Stimulated activated naive CD8-positive, alpha-beta T cell treated with anti-CD3 and anti-CD28 coated beads, Interleukin-15, Interleukin-2, amounts not matched to agents 100 ng/mL and 50 ng/mL, for 24 hours (primary cell): ENCODE measurements at regions not wholly inside any gene's neighbourhood (a gene's known extent, or its start where the extent isn't known, plus 50 kb on each side); places are given as distances from the start of the nearest gene placed in this dataset.

Experiments
- H3K27ac Mint-ChIP-seq: one replicate; pipeline ENCODE4 v1.8.0; 2021; ENCODE audit warnings: mild to moderate bottlenecking, mixed read lengths
- H3K27me3 Mint-ChIP-seq: one replicate; pipeline ENCODE4 v1.8.0; 2021; ENCODE audit warnings: mixed read lengths
- H3K36me3 Mint-ChIP-seq: one replicate; pipeline ENCODE4 v1.8.0; 2021; ENCODE audit warnings: low read depth, mixed read lengths
- H3K4me1 Mint-ChIP-seq: one replicate; pipeline ENCODE4 v1.8.0; 2021; ENCODE audit warnings: low read depth, mixed read lengths
- H3K4me3 Mint-ChIP-seq: one replicate; pipeline ENCODE4 v1.8.0; 2021; ENCODE audit warnings: mild to moderate bottlenecking, mixed read lengths
- H3K9me3 Mint-ChIP-seq: one replicate; pipeline ENCODE4 v1.8.0; 2021; ENCODE audit warnings: mixed read lengths

DNA sequence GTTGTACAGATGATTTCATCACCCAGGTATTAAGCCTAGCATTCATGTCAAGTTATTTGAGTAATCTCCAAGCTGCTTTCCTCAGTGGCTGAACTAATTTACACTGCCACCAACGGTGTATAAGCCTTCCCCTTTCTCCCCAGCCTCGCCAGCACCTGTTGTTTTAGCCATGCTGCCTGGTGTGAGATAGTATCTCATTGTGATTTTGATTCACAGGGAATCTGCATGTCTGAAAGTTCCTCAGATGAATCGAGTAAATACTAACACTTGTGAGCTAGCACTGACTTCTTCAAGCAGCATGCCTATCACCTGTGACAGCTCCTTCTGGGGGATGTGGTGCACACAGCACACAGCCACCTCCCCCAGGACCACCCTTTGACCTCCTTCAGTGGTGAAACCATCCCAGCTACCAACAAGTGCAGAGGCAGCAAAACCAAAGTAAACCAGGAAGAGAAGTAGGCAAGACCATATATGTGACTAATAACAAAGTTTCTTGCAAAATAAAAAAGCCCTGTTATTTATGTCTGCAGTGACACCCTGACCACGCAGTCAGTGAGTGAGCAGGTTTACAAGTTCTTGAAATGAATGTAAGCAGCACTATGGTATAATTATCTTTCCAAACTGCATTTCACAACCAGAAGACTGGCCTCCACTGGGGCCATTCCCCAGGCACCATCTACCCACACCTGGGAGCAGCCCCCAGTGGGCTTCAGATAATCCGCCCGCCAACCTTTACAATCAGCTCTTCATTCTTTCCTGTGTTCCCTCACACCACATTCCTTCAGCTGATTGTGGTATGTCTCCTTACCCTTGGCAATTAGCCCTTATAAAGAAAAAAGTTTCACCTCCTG is 173.8 kb downstream of the ETS2 start:
- peaks cover 28% of the 10 kb centered on the region for H3K4me1 Mint-ChIP-seq
- H3K36me3 Mint-ChIP-seq, result no peaks in the 10 kb centered on the region
- H3K4me3 Mint-ChIP-seq, result no peak overlapping the region
- H3K27me3 Mint-ChIP-seq, result peaks cover 51% of the 10 kb centered on the region
- H3K9me3 Mint-ChIP-seq, result no peaks in the 10 kb centered on the region
- H3K27ac Mint-ChIP-seq, result no peak overlapping the region

- no peaks in the 10 kb centered on the region for H3K9me3 Mint-ChIP-seq
- peaks cover 33% of the 10 kb centered on the region for H3K27me3 Mint-ChIP-seq
- no peak overlapping the region for H3K4me3 Mint-ChIP-seq
- no peak overlapping the region for H3K27ac Mint-ChIP-seq
- no peaks in the 10 kb centered on the region for H3K36me3 Mint-ChIP-seq
- peaks cover 22% of the 10 kb centered on the region for H3K4me1 Mint-ChIP-seq
These were observed 171.2 kb downstream of the ETS2 start for GRCh38 chr21:38976900-38977299.

DNA sequence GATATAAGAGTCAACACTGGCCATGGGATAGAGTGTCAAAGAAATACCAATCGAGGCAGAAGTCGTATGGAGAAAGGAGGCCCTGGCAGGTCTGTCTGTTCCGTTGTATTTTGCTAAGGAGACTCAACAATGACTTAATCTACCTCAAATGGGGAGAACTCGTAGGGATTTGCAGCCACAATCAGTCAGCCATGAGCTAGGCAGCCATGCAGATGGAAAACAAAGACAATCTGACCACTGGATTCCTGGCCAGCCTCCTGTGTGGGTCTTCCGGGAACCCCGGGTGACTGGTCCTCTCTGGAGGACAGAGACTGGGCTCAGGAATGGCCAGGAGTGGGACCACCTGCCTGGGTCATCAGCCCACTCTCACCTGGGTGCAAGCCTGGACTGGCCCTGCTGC is 167.8 kb downstream of the ETS2 start:
- Mint-ChIP-seq H3K9me3 (no peaks in the 10 kb centered on the region), H3K36me3 (no peaks in the 10 kb centered on the region), H3K27me3 (peaks cover 12% of the 10 kb centered on the region), H3K27ac (no peak overlapping the region), H3K4me1 (no peaks in the 10 kb centered on the region), H3K4me3 (no peak overlapping the region)

DNA sequence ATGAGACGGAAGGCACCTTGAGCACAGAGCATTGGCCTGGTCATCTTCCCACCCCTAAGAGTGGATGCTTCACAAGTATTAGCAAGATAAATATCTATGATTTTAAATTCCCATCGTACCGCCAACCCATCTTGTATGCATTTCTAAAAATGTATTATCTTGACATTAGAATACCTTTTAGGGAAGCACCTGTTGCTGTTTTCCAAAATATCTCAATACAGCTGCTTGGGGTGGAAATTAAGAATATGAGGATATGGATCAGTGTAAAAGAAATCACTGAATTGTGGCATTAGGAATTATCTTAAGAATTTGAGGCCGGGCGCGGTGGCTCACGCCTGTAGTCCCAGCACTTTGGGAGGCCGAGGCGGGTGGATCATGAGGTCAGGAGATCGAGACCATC is 166.3 kb downstream of the ETS2 start:
- Mint-ChIP-seq H3K4me1 (no peaks in the 10 kb centered on the region), H3K27ac (no peak overlapping the region), H3K9me3 (no peaks in the 10 kb centered on the region), H3K4me3 (no peak overlapping the region), H3K27me3 (peaks cover 6% of the 10 kb centered on the region), H3K36me3 (no peaks in the 10 kb centered on the region)

GRCh38 chr21:38970765-38971164 is 165.0 kb downstream of the ETS2 start:
- no peaks in the 10 kb centered on the region for H3K9me3 Mint-ChIP-seq
- H3K36me3 Mint-ChIP-seq, result no peaks in the 10 kb centered on the region
- no peaks in the 10 kb centered on the region for H3K27me3 Mint-ChIP-seq
- no peaks in the 10 kb centered on the region for H3K4me1 Mint-ChIP-seq
- H3K27ac Mint-ChIP-seq, result no peak overlapping the region
- no peak overlapping the region for H3K4me3 Mint-ChIP-seq

- Mint-ChIP-seq H3K4me1 (no peaks in the 10 kb centered on the region), H3K27me3 (no peaks in the 10 kb centered on the region), H3K36me3 (no peaks in the 10 kb centered on the region), H3K27ac (no peak overlapping the region), H3K9me3 (no peaks in the 10 kb centered on the region), H3K4me3 (no peak overlapping the region)
These were observed 163.3 kb downstream of the ETS2 start for GRCh38 chr21:38968887-38969543.

DNA sequence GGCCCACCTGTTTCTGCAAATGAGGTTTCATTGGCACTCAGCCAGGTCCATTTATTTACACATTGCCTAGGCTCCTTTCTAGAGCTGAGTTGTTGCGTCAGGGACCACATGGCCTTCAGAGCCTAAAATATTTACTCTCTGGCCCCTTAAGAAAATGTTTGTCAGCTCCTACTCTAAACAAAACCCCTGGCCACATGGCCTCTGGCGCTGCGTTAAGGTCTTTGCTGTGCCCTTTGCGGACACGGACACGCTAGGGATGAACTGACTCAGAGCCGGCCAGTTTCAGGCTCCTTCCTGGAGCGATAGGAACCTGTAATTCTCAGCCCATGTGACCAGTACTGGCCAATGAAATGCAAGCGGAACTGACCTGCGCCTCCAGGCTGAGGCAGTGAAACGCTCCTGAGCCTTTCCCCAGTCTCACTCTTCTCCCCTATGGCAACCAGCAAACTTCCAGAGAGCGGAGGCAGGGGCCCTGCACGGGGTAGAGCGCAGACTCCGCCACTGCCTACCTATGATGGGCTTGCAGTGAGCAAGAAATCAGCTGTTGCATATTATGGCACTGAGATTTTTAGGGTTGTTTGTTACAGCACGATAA is 160.3 kb downstream of the ETS2 start:
- Mint-ChIP-seq H3K27me3 (no peaks in the 10 kb centered on the region), H3K36me3 (no peaks in the 10 kb centered on the region), H3K4me3 (no peak overlapping the region), H3K27ac (no peak overlapping the region), H3K4me1 (no peaks in the 10 kb centered on the region), H3K9me3 (peaks cover 12% of the 10 kb centered on the region)

DNA sequence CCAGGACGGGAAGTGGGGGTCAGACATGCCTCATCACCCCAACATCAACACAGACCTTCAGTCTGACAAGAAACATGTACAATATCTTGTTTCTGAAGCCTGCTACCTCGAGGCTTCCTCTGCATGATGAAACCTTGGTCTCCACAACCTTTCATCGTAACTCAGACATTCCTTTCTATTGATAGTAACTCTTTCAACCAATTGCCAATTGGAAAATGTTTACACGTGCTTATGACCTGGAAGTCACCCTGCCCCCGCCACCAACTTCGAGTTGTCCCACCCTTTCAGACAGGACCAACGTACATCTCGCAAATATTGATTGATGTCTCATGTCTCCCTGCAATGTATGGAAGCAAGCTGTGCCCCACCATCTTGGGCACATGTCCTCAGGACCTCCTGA is 159.5 kb downstream of the ETS2 start:
- Mint-ChIP-seq H3K27ac (no peak overlapping the region), H3K4me1 (no peaks in the 10 kb centered on the region), H3K9me3 (peaks cover 12% of the 10 kb centered on the region), H3K4me3 (no peak overlapping the region), H3K27me3 (no peaks in the 10 kb centered on the region), H3K36me3 (no peaks in the 10 kb centered on the region)

- Mint-ChIP-seq H3K27me3 (no peaks in the 10 kb centered on the region), H3K36me3 (no peaks in the 10 kb centered on the region), H3K27ac (no peak overlapping the region), H3K4me1 (peaks cover 11% of the 10 kb centered on the region), H3K9me3 (peaks cover 12% of the 10 kb centered on the region), H3K4me3 (no peak overlapping the region)
These were observed 157.3 kb downstream of the ETS2 start for GRCh38 chr21:38963006-38963405.

DNA sequence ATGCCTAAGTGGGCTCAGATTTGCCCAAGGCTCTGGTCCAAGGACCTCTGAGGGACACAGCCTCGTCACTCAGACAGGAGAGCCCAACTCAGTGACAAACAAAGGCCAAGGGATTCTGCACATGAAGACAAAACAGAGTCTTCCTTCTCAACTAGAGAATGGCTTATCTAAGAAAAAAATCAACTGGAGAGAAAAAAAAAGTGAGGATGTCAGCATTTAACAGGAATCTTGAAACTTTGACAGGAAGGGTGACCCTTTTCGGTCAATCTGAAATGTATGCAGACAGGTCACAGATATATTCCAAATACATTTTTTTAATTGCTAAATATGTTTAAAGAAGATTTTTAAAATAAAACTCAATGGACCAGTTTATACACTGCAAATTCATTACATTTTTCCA is 154.5 kb downstream of the ETS2 start:
- H3K4me3 Mint-ChIP-seq, result no peak overlapping the region
- no peaks in the 10 kb centered on the region for H3K36me3 Mint-ChIP-seq
- H3K4me1 Mint-ChIP-seq, result peaks cover 21% of the 10 kb centered on the region
- peaks cover 9% of the 10 kb centered on the region for H3K27me3 Mint-ChIP-seq
- H3K27ac Mint-ChIP-seq, result no peak overlapping the region
- H3K9me3 Mint-ChIP-seq, result peaks cover 12% of the 10 kb centered on the region

DNA sequence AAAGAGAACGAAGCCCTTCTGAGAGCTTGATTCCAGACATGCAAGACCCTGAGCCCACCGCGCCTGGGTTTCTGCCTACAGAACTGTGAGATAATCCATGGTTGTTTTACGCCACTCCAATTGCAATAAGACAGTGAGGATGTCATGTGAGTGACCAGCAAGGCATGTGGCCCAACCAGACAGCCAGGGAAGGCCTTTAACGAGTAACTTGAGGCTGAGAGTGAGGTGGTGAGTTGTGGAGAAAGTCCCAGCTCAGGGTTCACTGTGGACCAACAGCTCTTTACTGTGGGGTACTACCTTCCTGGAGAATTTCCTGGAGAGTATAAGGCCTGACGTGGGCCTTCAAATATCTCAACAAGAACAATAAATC is 153.9 kb downstream of the ETS2 start:
- Mint-ChIP-seq H3K27ac (no peak overlapping the region), H3K9me3 (peaks cover 12% of the 10 kb centered on the region), H3K4me1 (peaks cover 21% of the 10 kb centered on the region), H3K36me3 (no peaks in the 10 kb centered on the region), H3K4me3 (no peak overlapping the region), H3K27me3 (peaks cover 9% of the 10 kb centered on the region)

DNA sequence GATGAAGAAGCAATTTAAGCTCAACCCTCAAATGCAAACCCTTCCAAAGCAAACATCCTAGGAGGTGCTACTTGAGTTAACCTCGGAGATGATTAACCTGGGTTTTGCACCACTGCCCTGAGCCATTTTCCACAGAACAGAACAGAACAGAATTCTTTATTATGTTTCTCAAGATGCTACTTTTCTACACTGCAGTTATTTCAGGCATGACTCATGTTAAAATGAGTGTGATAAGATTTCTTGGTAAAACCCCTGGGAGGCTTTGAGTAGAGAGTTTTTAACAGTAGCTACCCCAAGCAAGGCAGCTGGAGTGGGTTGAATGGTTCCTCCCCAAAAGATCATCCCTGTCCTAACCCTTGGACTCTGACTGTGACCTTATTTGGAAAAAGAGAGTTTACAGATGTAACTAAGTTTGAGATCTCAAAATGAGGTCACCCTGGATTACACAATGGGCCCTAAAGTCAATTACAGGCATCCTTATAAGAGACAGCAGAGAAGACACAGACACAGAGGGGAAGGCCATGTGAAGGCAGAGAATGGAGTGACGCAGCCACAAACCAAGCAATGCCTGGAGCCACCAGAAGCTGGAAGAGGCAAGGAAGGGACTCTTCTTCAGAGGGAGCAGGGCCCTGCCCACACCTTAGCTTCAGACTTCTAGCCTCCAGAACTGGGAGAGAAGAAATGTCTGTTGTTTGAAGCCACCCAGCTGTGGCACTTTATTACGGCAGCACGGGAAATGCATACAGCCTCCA is 153.4 kb downstream of the ETS2 start:
- Mint-ChIP-seq H3K4me3 (no peak overlapping the region), H3K36me3 (no peaks in the 10 kb centered on the region), H3K4me1 (peaks cover 21% of the 10 kb centered on the region), H3K27ac (peak overlapping the region; percentile 80), H3K27me3 (peaks cover 9% of the 10 kb centered on the region), H3K9me3 (peaks cover 12% of the 10 kb centered on the region)

DNA sequence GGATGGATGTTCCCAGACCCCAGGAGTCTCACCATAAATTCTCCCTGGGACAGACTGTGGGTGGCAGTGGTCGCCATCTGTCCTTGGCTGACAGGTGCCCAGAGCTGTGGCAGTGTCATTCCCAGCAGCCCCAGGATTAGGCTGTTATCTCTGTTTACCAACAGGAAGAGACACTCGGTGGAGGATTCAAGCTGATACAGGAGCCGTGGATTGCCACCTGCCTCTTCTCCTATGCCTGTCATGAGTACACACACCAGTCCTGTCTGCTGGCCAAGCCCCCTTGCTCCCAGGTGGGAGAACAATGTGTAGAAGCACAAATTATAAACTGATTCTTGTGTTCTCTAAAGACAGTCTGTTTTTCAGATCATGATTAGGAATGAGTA is 152.6 kb downstream of the ETS2 start:
- H3K9me3 Mint-ChIP-seq, result peaks cover 12% of the 10 kb centered on the region
- peaks cover 21% of the 10 kb centered on the region for H3K4me1 Mint-ChIP-seq
- no peaks in the 10 kb centered on the region for H3K36me3 Mint-ChIP-seq
- H3K27me3 Mint-ChIP-seq, result peaks cover 9% of the 10 kb centered on the region
- H3K4me3 Mint-ChIP-seq, result no peak overlapping the region
- H3K27ac Mint-ChIP-seq, result no peak overlapping the region

GRCh38 chr21:38957575-38958322 is 152.0 kb downstream of the ETS2 start:
- H3K4me1 Mint-ChIP-seq, result peaks cover 21% of the 10 kb centered on the region
- peak overlapping the region; percentile 19 for H3K27ac Mint-ChIP-seq
- H3K9me3 Mint-ChIP-seq, result peaks cover 10% of the 10 kb centered on the region
- H3K27me3 Mint-ChIP-seq, result peaks cover 9% of the 10 kb centered on the region
- no peak overlapping the region for H3K4me3 Mint-ChIP-seq
- H3K36me3 Mint-ChIP-seq, result no peaks in the 10 kb centered on the region
